ENCODE measurements at regions not wholly inside any gene's neighbourhood (a gene's known extent, or its start where the extent isn't known, plus 50 kb on each side); places are given as distances from the start of the nearest gene placed in this dataset.

DNA sequence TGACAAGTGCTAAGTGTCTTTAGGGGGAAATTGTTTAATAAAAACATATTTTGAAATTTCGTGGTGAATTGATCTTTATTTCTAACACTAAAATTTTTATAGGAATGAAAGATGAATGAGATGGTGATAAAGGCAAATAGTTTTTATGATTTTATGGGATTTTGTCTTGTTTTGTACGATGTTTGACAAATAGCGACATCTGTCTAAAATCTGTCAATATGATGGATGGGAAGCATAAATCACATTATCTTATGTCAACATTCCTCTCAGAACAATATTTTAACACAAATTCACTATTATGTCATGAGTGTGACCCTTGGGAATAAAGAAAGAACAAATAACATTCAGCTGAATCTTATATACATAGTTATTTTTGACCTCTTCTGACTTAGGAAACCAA, 852.0 kb upstream of the CDH6 start:
- H3K4me1 ChIP-seq (ENCODE audit: insufficient read depth, low read length), result no peaks in the 10 kb centered on the region
- H4K8ac ChIP-seq (replicated peaks; ENCODE audit: insufficient read length, low read depth, low read length), result no peak overlapping the region
- H3K18ac ChIP-seq (ENCODE audit: insufficient read length, low read depth, low read length), result no peak overlapping the region
- TF ChIP-seq, protein P1, sequence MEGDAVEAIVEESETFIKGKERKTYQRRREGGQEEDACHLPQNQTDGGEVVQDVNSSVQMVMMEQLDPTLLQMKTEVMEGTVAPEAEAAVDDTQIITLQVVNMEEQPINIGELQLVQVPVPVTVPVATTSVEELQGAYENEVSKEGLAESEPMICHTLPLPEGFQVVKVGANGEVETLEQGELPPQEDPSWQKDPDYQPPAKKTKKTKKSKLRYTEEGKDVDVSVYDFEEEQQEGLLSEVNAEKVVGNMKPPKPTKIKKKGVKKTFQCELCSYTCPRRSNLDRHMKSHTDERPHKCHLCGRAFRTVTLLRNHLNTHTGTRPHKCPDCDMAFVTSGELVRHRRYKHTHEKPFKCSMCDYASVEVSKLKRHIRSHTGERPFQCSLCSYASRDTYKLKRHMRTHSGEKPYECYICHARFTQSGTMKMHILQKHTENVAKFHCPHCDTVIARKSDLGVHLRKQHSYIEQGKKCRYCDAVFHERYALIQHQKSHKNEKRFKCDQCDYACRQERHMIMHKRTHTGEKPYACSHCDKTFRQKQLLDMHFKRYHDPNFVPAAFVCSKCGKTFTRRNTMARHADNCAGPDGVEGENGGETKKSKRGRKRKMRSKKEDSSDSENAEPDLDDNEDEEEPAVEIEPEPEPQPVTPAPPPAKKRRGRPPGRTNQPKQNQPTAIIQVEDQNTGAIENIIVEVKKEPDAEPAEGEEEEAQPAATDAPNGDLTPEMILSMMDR (conservative IDR thresholded peaks at IDR 0.05), result no peak
- no peak overlapping the region for H2BK120ac ChIP-seq (ENCODE audit: low read depth, low read length, poor library complexity, severe bottlenecking)
- no peaks in the 10 kb centered on the region for H4K20me1 ChIP-seq (ENCODE audit: control insufficient read depth, insufficient read depth, insufficient read length)
- no peak overlapping the region for H3K4ac ChIP-seq (ENCODE audit: low read depth, low read length)
- no peak overlapping the region for H3K56ac ChIP-seq (ENCODE audit: insufficient read length, low read depth, low read length)
- no peaks in the 10 kb centered on the region for H3K4me1 Mint-ChIP-seq
- no peak overlapping the region for H4K91ac ChIP-seq (ENCODE audit: insufficient read length, low read depth, low read length)
- no peak overlapping the region for H2BK20ac ChIP-seq (ENCODE audit: low read depth, low read length, poor library complexity, severe bottlenecking)
- H3K27ac ChIP-seq (ENCODE audit: insufficient read length, low read depth, low read length), result no peak overlapping the region
- no peak overlapping the region for H3K9ac ChIP-seq (ENCODE audit: extremely low read depth, insufficient read length, low read length)
- no peak overlapping the region for H3K23ac ChIP-seq (ENCODE audit: insufficient read length, low read depth, low read length)
- H4K5ac ChIP-seq (ENCODE audit: insufficient read length, low read depth, low read length), result no peak overlapping the region
- H2BK12ac ChIP-seq (ENCODE audit: insufficient read length, low read depth, low read length), result no peak overlapping the region
- no peak for DNase-seq
- H3K27ac Mint-ChIP-seq, result no peak overlapping the region
- peaks cover 0 to 2% of the 10 kb centered on the region in 2 experiments; a peak in 2 of 5 replicates for H3K9me3 Mint-ChIP-seq
- no peaks in the 10 kb centered on the region for H3K79me2 ChIP-seq (ENCODE audit: insufficient read depth, low read length)
- H2AFZ ChIP-seq (ENCODE audit: low read length), result no peak overlapping the region
- no peak overlapping the region for H3K4me3 Mint-ChIP-seq
- H3K14ac ChIP-seq (ENCODE audit: insufficient read depth, low read length), result no peak overlapping the region
- H3K27me3 ChIP-seq (ENCODE audit: insufficient read depth, low read length), result no peaks in the 10 kb centered on the region
- H3K23me2 ChIP-seq (ENCODE audit: insufficient read length, low read depth, low read length, poor library complexity, severe bottlenecking), result no peaks in the 10 kb centered on the region
- no peak overlapping the region for H2AK5ac ChIP-seq (ENCODE audit: insufficient read length, low read length)
- H3K9me3 ChIP-seq (ENCODE audit: control insufficient read depth, low read depth, low read length), result no peaks in the 10 kb centered on the region
- H3K27me3 Mint-ChIP-seq (ENCODE audit: low read depth), result no peaks in the 10 kb centered on the region
- H3K4me2 ChIP-seq (ENCODE audit: insufficient read depth, insufficient read length, low read length), result no peak overlapping the region
- no peak overlapping the region for H3T11ph ChIP-seq (ENCODE audit: low read length)
- no peaks in the 10 kb centered on the region for H3K79me1 ChIP-seq (ENCODE audit: insufficient read depth, low read depth, low read length, poor library complexity, severe bottlenecking)
- no peak overlapping the region for H2BK15ac ChIP-seq (ENCODE audit: low read depth, low read length)
- H3K36me3 Mint-ChIP-seq (ENCODE audit: insufficient read depth in 1 of 3, low read depth in 3 of 3), result no peaks in the 10 kb centered on the region; a peak in 2 of 7 replicates
- no peak overlapping the region for H2BK5ac ChIP-seq (ENCODE audit: insufficient read length, low read length)
- 100% methylated on average over 1 of the region's 3 CpGs for WGBS (ENCODE audit: extremely low coverage, insufficient read length, low lambda C conversion rate)

Data from H9 (cell line).